Neural progenitor cell (in vitro differentiated cells): ENCODE measurements at regions not wholly inside any gene's neighbourhood (a gene's known extent, or its start where the extent isn't known, plus 50 kb on each side); places are given as distances from the start of the nearest gene placed in this dataset.

Experiments used
- CTCF ChIP-seq: fragments of 200-600 bp; sonication (generic); IDR thresholded peaks from 2 replicates; pipeline ENCODE4 v1.5.1; 2017; ENCODE audit warnings: antibody characterized with exemption, mild to moderate bottlenecking
- EZH2 ChIP-seq: fragments of 200-600 bp; sonication (generic); IDR thresholded peaks from 2 replicates; pipeline ENCODE4 v1.6.1; 2017; ENCODE audit warnings: antibody characterized with exemption, mild to moderate bottlenecking, moderate library complexity
- EZH2phosphoT487 ChIP-seq: fragments of 200-600 bp; sonication (generic); IDR thresholded peaks from 2 replicates; pipeline ENCODE4 v1.6.1; 2017; ENCODE audit warnings: antibody characterized with exemption

GRCh38 chr17:53092072-53092471, 730.7 kb upstream of the KIF2B start:
- TF ChIP-seq CTCF (no peak), EZH2phosphoT487 (no peak), EZH2 (no peak)
